Activated T-helper 2 cell treated with anti-CD3 and anti-CD28 coated beads, Interferon-gamma antibody, Interleukin-2, Interleukin-4, amounts not matched to agents 10 μg/mL and 5 μg/mL and 100 μg/mL, durations not matched to agents 14 hours and 24 hours and 36 hours (primary cell): ENCODE measurements at regions not wholly inside any gene's neighbourhood (a gene's known extent, or its start where the extent isn't known, plus 50 kb on each side); places are given as distances from the start of the nearest gene placed in this dataset.
"Not testable (repeated sequence)": the region's sequence is repeated elsewhere in the genome, so short reads cannot be mapped to it uniquely, and the experiment has no call there.

Experiments
- DNase-seq: peaks from one replicate; pipeline ENCODE4 v3.0.0; 2021; ENCODE audit warnings: low spot score
- H3K27ac Mint-ChIP-seq: one replicate; pipeline ENCODE4 v1.8.0; 2021; ENCODE audit warnings: mixed read lengths
- H3K27me3 Mint-ChIP-seq: one replicate; pipeline ENCODE4 v1.8.0; 2021; ENCODE audit warnings: low read depth, mixed read lengths
- H3K36me3 Mint-ChIP-seq: one replicate; pipeline ENCODE4 v1.8.0; 2021; ENCODE audit warnings: low read depth, mixed read lengths
- H3K4me1 Mint-ChIP-seq: one replicate; pipeline ENCODE4 v1.8.0; 2021; ENCODE audit warnings: low read depth, mixed read lengths
- H3K4me3 Mint-ChIP-seq: one replicate; pipeline ENCODE4 v1.8.0; 2021; ENCODE audit warnings: low read depth, mild to moderate bottlenecking, moderate library complexity, mixed read lengths
- H3K9me3 Mint-ChIP-seq: one replicate; pipeline ENCODE4 v1.8.0; 2021; ENCODE audit warnings: mixed read lengths
- intact Hi-C: fragments of 100-400 bp; cut with micrococcal nuclease; formaldehyde crosslinking; loops from one replicate; pipeline ENCODE4 v1.15.1; 2023

DNA sequence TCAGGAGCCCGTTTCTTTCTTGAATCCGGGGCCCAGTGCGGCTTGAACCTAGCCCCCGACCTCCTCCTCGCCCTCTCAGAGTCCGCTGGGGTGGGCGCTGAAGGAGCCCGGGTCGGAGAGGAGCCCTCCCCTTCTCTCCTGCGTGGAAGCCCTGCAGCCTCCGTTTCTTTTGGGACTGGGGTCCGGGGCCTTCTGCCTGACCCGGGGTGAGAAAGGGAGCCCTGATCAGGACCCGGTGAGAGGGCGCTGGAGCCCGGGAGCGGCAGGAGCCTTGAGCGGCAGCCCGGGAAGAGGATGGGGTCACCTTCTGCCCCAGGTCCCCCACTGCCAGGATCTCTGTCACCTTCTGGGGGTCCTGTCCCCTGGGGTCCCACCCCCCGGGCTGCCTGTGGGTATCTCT is 162.3 kb downstream of the ZNF33B start:
- no peak overlapping the region for H3K27ac Mint-ChIP-seq
- peaks cover 2% of the 10 kb centered on the region for H3K27me3 Mint-ChIP-seq
- no peak overlapping the region for H3K4me3 Mint-ChIP-seq
- H3K36me3 Mint-ChIP-seq = no peaks in the 10 kb centered on the region
- intact Hi-C loops = no loop called here
- no peaks in the 10 kb centered on the region for H3K4me1 Mint-ChIP-seq
- DNase-seq = no peak
- peaks cover 9% of the 10 kb centered on the region for H3K9me3 Mint-ChIP-seq

- H3K36me3 Mint-ChIP-seq = no peaks in the 10 kb centered on the region
- H3K4me3 Mint-ChIP-seq = no peak overlapping the region
- intact Hi-C loops = no loop called here
- no peak overlapping the region for H3K27ac Mint-ChIP-seq
- H3K9me3 Mint-ChIP-seq = peaks cover 9% of the 10 kb centered on the region
- H3K4me1 Mint-ChIP-seq = no peaks in the 10 kb centered on the region
- peaks cover 2% of the 10 kb centered on the region for H3K27me3 Mint-ChIP-seq
- no peak for DNase-seq
These were observed 162.9 kb downstream of the ZNF33B start for GRCh38 chr10:42475168-42476098.

- Mint-ChIP-seq H3K4me1 (no peaks in the 10 kb centered on the region), H3K36me3 (no peaks in the 10 kb centered on the region), H3K27me3 (no peaks in the 10 kb centered on the region), H3K27ac (no peak overlapping the region), H3K9me3 (peaks cover 50% of the 10 kb centered on the region), H3K4me3 (no peak overlapping the region)
- intact Hi-C loops = no loop called here
- DNase-seq = no peak
These were observed 184.1 kb downstream of the ZNF33B start for GRCh38 chr10:42454313-42454712.

GRCh38 chr10:42431095-42431494 is 207.3 kb downstream of the ZNF33B start:
- Mint-ChIP-seq H3K27ac (no peak overlapping the region), H3K4me1 (no peaks in the 10 kb centered on the region), H3K4me3 (no peak overlapping the region), H3K36me3 (no peaks in the 10 kb centered on the region), H3K9me3 (peaks cover 15% of the 10 kb centered on the region), H3K27me3 (no peaks in the 10 kb centered on the region)
- DNase-seq = no peak
- intact Hi-C loops = no loop called here

GRCh38 chr10:42428534-42428933 is 209.8 kb downstream of the ZNF33B start:
- Mint-ChIP-seq H3K4me1 (no peaks in the 10 kb centered on the region), H3K27me3 (no peaks in the 10 kb centered on the region), H3K27ac (no peak overlapping the region), H3K36me3 (no peaks in the 10 kb centered on the region), H3K4me3 (no peak overlapping the region), H3K9me3 (peaks cover 4% of the 10 kb centered on the region)
- no peak for DNase-seq
- intact Hi-C loops = no loop called here

DNA sequence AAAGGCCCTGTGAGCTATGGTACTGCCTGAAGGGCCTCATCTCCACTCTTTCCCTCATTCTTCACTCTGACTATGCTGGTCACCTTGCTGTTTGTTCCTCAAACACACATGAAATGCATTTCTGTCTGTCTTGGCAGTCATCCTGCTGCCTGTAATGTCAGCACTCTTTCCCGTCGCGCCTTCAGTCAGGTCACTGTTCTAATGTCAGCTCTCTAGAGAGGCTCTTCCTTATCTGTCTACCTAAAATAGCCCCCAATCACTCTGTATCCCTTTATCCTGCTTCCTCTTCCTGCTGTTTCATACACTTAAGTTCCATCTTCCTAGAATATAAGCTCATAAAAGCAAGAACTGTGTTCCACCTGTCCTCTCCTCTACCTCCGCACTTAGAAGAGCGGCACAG is 215.5 kb downstream of the ZNF33B start:
- intact Hi-C loops = no loop called here
- Mint-ChIP-seq H3K4me1 (no peaks in the 10 kb centered on the region), H3K27ac (no peak overlapping the region), H3K36me3 (no peaks in the 10 kb centered on the region), H3K9me3 (peaks cover 17% of the 10 kb centered on the region), H3K4me3 (no peak overlapping the region), H3K27me3 (no peaks in the 10 kb centered on the region)
- DNase-seq = no peak

DNA sequence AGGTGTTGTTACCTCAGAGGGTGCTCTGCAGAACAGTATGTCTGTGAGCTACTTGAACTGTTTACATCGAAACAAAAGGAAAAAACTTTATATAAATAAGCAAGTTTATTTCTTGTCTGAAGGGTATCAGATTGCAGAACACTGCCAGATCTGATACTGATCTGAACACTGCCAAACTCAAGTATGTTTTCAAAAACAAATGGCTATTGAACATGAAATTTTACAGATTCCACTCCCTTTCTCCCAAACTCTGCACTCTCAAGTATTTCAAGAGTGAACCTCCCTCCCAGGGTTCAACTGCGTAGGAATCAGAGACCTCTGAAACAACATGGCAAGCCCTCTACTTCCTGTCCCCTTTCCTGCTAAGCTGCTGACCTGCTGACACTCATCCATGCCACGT is 216.6 kb downstream of the ZNF33B start:
- Mint-ChIP-seq H3K27me3 (no peaks in the 10 kb centered on the region), H3K27ac (no peak overlapping the region), H3K4me3 (no peak overlapping the region), H3K4me1 (no peaks in the 10 kb centered on the region), H3K36me3 (no peaks in the 10 kb centered on the region), H3K9me3 (peaks cover 25% of the 10 kb centered on the region)
- intact Hi-C loops = no loop called here
- no peak for DNase-seq

DNA sequence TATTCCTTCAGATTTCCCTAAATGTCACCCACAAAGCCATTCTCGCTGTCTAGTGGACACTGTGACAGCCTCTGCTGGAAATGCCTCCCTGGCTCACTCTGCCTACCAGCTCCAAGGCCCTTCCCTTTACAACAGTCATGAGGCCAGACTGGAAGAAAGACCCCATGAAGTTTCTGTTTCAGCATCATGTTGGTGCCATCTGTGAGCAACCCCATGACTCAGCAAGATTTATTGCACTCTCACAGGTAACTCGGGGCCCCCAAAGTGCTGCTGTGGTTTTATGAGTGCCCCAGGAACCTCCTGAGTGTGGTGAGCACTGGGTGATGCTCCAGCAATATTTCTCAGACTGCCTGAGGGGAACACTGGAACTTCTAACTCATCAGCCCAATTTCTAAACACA is 218.6 kb downstream of the ZNF33B start:
- H3K4me1 Mint-ChIP-seq = no peaks in the 10 kb centered on the region
- no peaks in the 10 kb centered on the region for H3K27me3 Mint-ChIP-seq
- H3K27ac Mint-ChIP-seq = no peak overlapping the region
- H3K36me3 Mint-ChIP-seq = no peaks in the 10 kb centered on the region
- intact Hi-C loops = no loop called here
- no peak overlapping the region for H3K4me3 Mint-ChIP-seq
- no peak for DNase-seq
- H3K9me3 Mint-ChIP-seq = peaks cover 30% of the 10 kb centered on the region

DNA sequence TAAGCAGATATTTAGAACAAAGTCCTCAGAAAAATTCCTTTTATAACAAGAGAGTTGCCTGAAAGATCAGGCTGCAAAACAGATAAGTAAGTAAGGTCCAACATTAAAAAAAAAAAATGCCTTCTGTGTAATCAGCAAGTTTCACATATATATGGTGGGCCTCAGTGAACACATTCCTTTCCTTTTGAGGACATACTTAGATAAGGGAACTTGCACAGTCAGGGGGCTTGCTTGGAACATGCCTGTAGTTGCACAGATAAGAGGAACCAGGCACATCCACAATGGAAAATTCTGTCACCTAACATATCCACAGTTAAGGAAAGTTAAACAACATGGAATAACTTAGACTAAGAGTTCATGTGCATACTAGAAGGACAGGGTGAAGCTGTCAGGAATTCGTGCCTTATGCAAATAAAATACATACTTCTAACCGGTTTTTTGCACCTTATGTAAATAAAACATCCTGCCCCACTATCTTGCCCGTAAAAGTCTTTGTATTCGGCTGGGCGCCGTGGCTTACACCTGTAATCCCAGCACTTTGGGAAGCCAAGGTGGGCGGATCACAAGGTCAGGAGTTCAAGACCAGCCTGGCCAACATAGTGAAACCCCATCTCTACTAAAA is 257.3 kb downstream of the ZNF33B start:
- Mint-ChIP-seq H3K27ac (no peak overlapping the region), H3K4me3 (no peak overlapping the region), H3K4me1 (no peaks in the 10 kb centered on the region), H3K9me3 (peaks cover 63% of the 10 kb centered on the region), H3K27me3 (no peaks in the 10 kb centered on the region), H3K36me3 (no peaks in the 10 kb centered on the region)
- intact Hi-C loops = no loop called here
- DNase-seq = no peak

GRCh38 chr10:42367532-42368230 is 270.7 kb downstream of the ZNF33B start:
- no peak overlapping the region for H3K4me3 Mint-ChIP-seq
- no peaks in the 10 kb centered on the region for H3K4me1 Mint-ChIP-seq
- no peaks in the 10 kb centered on the region for H3K27me3 Mint-ChIP-seq
- peaks cover 43% of the 10 kb centered on the region for H3K9me3 Mint-ChIP-seq
- intact Hi-C loops = no loop called here
- no peak overlapping the region for H3K27ac Mint-ChIP-seq
- no peaks in the 10 kb centered on the region for H3K36me3 Mint-ChIP-seq
- no peak for DNase-seq

DNA sequence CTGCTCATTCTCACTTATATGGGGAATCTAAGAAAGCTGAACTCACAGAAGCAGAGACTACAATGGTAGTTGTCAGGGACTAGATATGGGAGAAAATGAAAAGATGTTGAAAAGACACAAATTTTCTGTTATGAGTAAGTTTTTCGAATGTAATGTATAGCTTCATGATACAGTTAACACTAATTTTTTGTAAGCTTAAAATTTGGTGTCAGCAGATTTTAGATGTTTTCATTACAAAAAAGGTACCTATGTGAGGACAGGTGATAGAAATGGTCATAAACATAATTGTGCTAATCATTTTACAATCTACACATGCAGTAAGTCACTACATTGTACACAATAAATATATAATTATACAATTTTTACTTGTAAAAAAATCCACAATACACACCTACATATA is 286.6 kb downstream of the ZNF33B start:
- Mint-ChIP-seq H3K27me3 (no peaks in the 10 kb centered on the region), H3K36me3 (no peaks in the 10 kb centered on the region), H3K4me1 (no peaks in the 10 kb centered on the region), H3K4me3 (no peak overlapping the region), H3K27ac (no peak overlapping the region), H3K9me3 (peaks cover 47% of the 10 kb centered on the region)
- no peak for DNase-seq
- intact Hi-C loops = no loop called here

DNA sequence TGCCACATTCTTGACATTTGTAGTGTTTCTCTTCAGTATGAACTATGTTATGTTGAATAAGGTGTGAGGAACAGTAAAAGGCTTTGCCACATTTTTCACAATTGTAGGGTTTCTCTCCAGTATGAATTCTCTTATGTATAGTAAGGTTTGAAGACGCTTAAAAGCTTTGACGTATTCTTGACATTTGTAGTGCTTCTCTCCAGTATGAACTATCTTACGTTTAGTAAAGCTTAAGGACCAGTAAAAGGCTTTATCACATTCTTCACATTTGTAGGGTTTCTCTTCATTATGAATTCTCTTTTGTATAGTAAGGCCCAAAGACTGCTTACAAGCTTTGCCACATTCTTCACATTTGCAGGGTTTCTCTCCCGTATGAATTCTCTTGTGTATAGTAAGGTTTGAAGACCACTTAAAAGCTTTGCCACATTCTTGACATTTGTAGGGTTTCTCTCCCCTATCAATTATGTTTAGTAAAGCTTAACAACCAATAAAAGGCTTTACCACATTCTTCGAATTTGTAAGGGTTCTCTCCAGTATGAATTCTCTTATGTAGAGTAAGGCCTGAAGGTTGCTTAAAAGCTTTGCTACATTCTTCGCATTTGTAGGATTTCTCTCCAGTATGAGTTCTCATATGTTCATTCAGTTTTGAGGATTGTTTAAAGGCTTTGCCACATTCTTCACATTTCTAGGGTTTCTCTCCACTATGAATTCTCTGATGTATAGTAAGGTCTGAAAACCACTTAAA is 301.6 kb downstream of the ZNF33B start:
- H3K36me3 Mint-ChIP-seq, H3K27me3 Mint-ChIP-seq, intact Hi-C loops, H3K4me3 Mint-ChIP-seq, H3K27ac Mint-ChIP-seq, H3K4me1 Mint-ChIP-seq, DNase-seq: not testable (repeated sequence)
- peaks cover 64% of the 10 kb centered on the region for H3K9me3 Mint-ChIP-seq
